OCI-LY7 (cell line): ENCODE measurements at regions not wholly inside any gene's neighbourhood (a gene's known extent, or its start where the extent isn't known, plus 50 kb on each side); places are given as distances from the start of the nearest gene placed in this dataset.

Experiments
- BruUV-seq: library from RNA; stranded (reverse); fragments of 400-500 nt; replicated peaks from 2 replicates; lab custom pipeline; 2021; lab: Mats Ljungman, UMichigan
- CTCF ChIA-PET: fragments of 300-600 bp; sonication (Branson Sonifier 250); formaldehyde crosslinking; loops from one replicate; lab custom pipeline; 2022; ENCODE audit warnings: antibody characterized with exemption; ENCODE audit not compliant: unreplicated experiment; lab: Charles Lee
- POLR2A ChIA-PET: fragments of 300-600 bp; sonication (Branson Sonifier 250); formaldehyde crosslinking; loops from one replicate; lab custom pipeline; 2022; ENCODE audit warnings: antibody characterized with exemption; lab: Charles Lee
- DNase-seq: peaks from one replicate; pipeline ENCODE4 v3.0.0-alpha.2; 2015; ENCODE audit warnings: low spot score
- H2AFZ ChIP-seq: fragments of 200-600 bp; sonication (generic), shearing (Covaris generic); 2 replicates; pipeline ENCODE4 v1.6.1; 2014; ENCODE audit warnings: mild to moderate bottlenecking, antibody characterized with exemption, low read length, moderate library complexity
- H3K27ac ChIP-seq: fragments of 200-600 bp; sonication (generic); 2 replicates; pipeline ENCODE4 v1.5.1; 2014; ENCODE audit warnings: mixed run types, low read depth, mild to moderate bottlenecking, moderate library complexity, low read length, inconsistent platforms; ENCODE audit not compliant: poor library complexity, severe bottlenecking
- H3K36me3 ChIP-seq: fragments of 200-600 bp; sonication (generic); 2 replicates; pipeline ENCODE4 v1.6.1; 2014; ENCODE audit warnings: mild to moderate bottlenecking, antibody characterized with exemption, low read length, moderate library complexity, mixed read lengths; ENCODE audit not compliant: insufficient read depth
- H3K4me1 ChIP-seq: fragments of 200-600 bp; sonication (generic); 2 replicates; pipeline ENCODE4 v1.5.1; 2014; ENCODE audit warnings: mild to moderate bottlenecking, low read length; ENCODE audit not compliant: insufficient read depth, poor library complexity, severe bottlenecking
- H3K4me2 ChIP-seq: fragments of 200-600 bp; sonication (generic); 2 replicates; pipeline ENCODE4 v1.6.1; 2014; ENCODE audit warnings: mild to moderate bottlenecking, low read length
- H3K4me3 ChIP-seq: fragments of 200-600 bp; sonication (generic); 2 replicates; pipeline ENCODE4 v1.5.1; 2014; ENCODE audit warnings: mild to moderate bottlenecking, low read depth, low read length; ENCODE audit not compliant: poor library complexity, severe bottlenecking
- H3K79me2 ChIP-seq: fragments of 200-600 bp; sonication (generic); 2 replicates; pipeline ENCODE4 v1.6.1; 2016; ENCODE audit warnings: low read depth, mild to moderate bottlenecking, low read length, moderate library complexity, mixed read lengths; ENCODE audit not compliant: insufficient read depth
- H3K9me2 ChIP-seq: fragments of 200-600 bp; sonication (generic); 2 replicates; pipeline ENCODE4 v1.6.1; 2016; ENCODE audit warnings: mild to moderate bottlenecking, low read length, mixed read lengths; ENCODE audit not compliant: insufficient read depth
- H3K9me3 ChIP-seq: fragments of 200-600 bp; sonication (generic); 2 replicates; pipeline ENCODE4 v1.6.1; 2014; ENCODE audit warnings: mild to moderate bottlenecking, mixed run types, low read length, mixed read lengths
- H4K20me1 ChIP-seq: fragments of 200-600 bp; sonication (generic); 2 replicates; pipeline ENCODE4 v1.6.1; 2014; ENCODE audit warnings: mild to moderate bottlenecking, antibody characterized with exemption, low read length, moderate library complexity, mixed read lengths; ENCODE audit not compliant: insufficient read depth
- EZH2phosphoT487 ChIP-seq: fragments of 200-600 bp; sonication (generic); IDR thresholded peaks from 2 replicates; pipeline ENCODE4 v1.6.1; 2018; ENCODE audit warnings: low read depth, borderline replicate concordance, mild to moderate bottlenecking, mixed run types, antibody characterized with exemption, low read length, moderate library complexity, mixed read lengths
- intact Hi-C: fragments of 100-400 bp; cut with micrococcal nuclease; formaldehyde crosslinking; loops from one replicate; pipeline ENCODE4 v1.10.0; 2022; ENCODE audit not compliant: unreplicated experiment
- TF ChIP-seq, protein P1 (sequence below): fragments of 200-600 bp; sonication (generic); conservative IDR thresholded peaks from 2 replicates; pipeline ENCODE4 v1.5.1; 2014; ENCODE audit warnings: mild to moderate bottlenecking, antibody characterized with exemption, low read length, moderate library complexity, mixed read lengths

DNA sequence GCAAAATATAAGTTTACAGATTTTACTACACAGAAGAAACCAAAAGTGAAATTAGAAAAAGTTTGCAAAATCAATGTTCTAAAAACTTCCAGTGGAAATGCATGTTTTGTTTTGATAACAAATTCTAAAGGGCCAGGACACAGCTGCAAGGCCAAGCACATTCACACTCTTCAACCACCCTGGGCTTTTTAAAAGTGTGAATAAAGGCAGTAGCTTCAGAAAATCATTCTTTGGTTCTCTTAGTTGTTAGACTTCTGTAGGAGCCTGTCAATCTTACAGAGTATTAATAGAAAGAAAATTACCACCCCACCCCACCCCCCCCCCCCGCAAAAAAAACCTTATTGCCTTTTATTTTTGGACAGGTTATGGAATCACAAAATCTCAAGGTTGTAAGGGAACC lies 105.2 kb upstream of the EGLN3 start:
- POLR2A ChIA-PET: no interaction called here

DNA sequence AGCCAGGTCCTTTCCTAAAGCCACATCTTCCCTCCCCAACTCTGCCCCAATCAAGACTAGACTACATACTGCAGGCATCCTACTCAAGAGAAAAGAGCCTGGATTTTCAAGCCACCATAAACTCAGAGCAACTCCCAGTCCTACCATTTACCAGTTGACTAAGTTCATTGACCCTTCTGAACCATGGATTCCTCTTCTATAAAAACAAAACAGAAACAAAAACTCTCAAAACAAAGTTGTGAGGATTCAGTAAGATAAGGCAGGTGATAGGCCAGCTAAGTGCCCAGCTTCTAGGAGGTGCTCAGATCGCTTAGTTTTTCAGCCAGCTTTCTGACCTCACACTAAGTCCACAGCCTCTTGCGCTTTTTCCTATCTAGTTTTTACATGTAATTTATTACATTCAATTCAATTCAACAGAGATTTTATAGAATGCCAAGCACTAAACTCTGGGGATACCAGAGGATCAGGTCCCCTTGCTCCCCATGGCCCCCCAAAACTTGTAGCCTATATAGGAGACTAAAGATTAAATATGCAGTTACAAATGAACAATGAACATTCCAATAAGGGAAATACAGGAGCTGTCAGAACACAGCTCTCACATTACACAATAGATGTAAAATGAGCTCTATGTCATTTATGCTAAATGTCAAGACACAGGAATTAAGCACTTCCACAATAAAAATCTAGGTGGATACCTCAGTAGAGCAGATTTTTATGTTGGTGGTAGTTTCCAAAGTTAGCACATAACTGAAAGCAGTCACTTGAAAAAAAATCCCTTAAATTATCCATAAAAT lies 104.5 kb upstream of the EGLN3 start:
- no peaks in the 10 kb centered on the region for H4K20me1 ChIP-seq
- no peaks in the 10 kb centered on the region for H3K9me3 ChIP-seq
- ChIA-PET CTCF (no interaction called here), POLR2A (interaction anchor here (0.7 to 1.2 kb wide), 2 partner anchors 9 to 23 kb away, joined by 4 to 6 read pairs; no protein-coding TSS in a partner anchor)
- no TSS peak for BruUV-seq
- no peak overlapping the region for H3K4me2 ChIP-seq
- no peaks in the 10 kb centered on the region for H3K9me2 ChIP-seq
- no peaks in the 10 kb centered on the region for H3K4me1 ChIP-seq
- no peak overlapping the region for H3K4me3 ChIP-seq
- DNase-seq: no peak
- H2AFZ ChIP-seq: no peak overlapping the region
- intact Hi-C loops: no loop called here
- H3K27ac ChIP-seq: no peak overlapping the region
- no peaks in the 10 kb centered on the region for H3K79me2 ChIP-seq
- H3K36me3 ChIP-seq: no peaks in the 10 kb centered on the region
- TF ChIP-seq, protein P1, sequence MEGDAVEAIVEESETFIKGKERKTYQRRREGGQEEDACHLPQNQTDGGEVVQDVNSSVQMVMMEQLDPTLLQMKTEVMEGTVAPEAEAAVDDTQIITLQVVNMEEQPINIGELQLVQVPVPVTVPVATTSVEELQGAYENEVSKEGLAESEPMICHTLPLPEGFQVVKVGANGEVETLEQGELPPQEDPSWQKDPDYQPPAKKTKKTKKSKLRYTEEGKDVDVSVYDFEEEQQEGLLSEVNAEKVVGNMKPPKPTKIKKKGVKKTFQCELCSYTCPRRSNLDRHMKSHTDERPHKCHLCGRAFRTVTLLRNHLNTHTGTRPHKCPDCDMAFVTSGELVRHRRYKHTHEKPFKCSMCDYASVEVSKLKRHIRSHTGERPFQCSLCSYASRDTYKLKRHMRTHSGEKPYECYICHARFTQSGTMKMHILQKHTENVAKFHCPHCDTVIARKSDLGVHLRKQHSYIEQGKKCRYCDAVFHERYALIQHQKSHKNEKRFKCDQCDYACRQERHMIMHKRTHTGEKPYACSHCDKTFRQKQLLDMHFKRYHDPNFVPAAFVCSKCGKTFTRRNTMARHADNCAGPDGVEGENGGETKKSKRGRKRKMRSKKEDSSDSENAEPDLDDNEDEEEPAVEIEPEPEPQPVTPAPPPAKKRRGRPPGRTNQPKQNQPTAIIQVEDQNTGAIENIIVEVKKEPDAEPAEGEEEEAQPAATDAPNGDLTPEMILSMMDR: no peak
- no peak for TF ChIP-seq EZH2phosphoT487

More for the DNA sequence above, 105.2 kb upstream of the EGLN3 start:
- no peaks in the 10 kb centered on the region for H3K36me3 ChIP-seq
- H3K9me2 ChIP-seq: no peaks in the 10 kb centered on the region
- CTCF ChIA-PET: no interaction called here
- no peak for DNase-seq
- no peaks in the 10 kb centered on the region for H3K4me1 ChIP-seq
- no peak for TF ChIP-seq EZH2phosphoT487
- TF ChIP-seq, protein P1: no peak
- no peaks in the 10 kb centered on the region for H3K9me3 ChIP-seq
- H3K4me3 ChIP-seq: no peak overlapping the region
- H4K20me1 ChIP-seq: no peaks in the 10 kb centered on the region
- no peak overlapping the region for H2AFZ ChIP-seq
- BruUV-seq: no TSS peak
- no peaks in the 10 kb centered on the region for H3K79me2 ChIP-seq
- H3K27ac ChIP-seq: no peak overlapping the region
- no peak overlapping the region for H3K4me2 ChIP-seq
- intact Hi-C loops: no loop called here

DNA sequence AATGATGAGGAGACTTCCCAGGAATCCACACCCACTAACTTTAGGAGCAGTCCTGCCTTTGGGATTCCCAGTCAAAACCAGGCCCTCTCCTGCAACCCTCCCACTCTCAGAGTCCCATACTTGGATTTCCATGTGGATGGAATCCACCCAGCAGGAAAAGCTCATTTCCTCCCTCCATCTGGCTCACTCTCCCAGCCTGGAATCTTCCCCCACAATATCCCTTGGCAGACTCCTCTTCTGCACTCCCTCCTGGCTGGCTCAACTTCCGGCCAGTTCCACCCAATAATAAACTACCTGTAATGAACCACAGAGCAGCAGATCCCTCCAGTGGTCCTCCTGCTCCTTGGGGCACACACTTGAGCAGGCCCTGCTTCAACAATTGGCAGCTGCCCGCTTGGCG lies 102.8 kb upstream of the EGLN3 start:
- H3K9me2 ChIP-seq: no peaks in the 10 kb centered on the region
- H3K4me3 ChIP-seq: no peak overlapping the region
- no peaks in the 10 kb centered on the region for H3K9me3 ChIP-seq
- no peak overlapping the region for H3K4me2 ChIP-seq
- H3K27ac ChIP-seq: no peak overlapping the region
- ChIA-PET CTCF (no interaction called here), POLR2A (no interaction called here)
- no peak for TF ChIP-seq EZH2phosphoT487
- TF ChIP-seq, protein P1: no peak
- H3K79me2 ChIP-seq: no peaks in the 10 kb centered on the region
- no peak for DNase-seq
- H2AFZ ChIP-seq: no peak overlapping the region
- H3K4me1 ChIP-seq: no peaks in the 10 kb centered on the region
- no peaks in the 10 kb centered on the region for H4K20me1 ChIP-seq
- intact Hi-C loops: no loop called here
- no peaks in the 10 kb centered on the region for H3K36me3 ChIP-seq
- BruUV-seq: no TSS peak
